ENCODE measurements at regions not wholly inside any gene's neighbourhood (a gene's known extent, or its start where the extent isn't known, plus 50 kb on each side); places are given as distances from the start of the nearest gene placed in this dataset.

DNA sequence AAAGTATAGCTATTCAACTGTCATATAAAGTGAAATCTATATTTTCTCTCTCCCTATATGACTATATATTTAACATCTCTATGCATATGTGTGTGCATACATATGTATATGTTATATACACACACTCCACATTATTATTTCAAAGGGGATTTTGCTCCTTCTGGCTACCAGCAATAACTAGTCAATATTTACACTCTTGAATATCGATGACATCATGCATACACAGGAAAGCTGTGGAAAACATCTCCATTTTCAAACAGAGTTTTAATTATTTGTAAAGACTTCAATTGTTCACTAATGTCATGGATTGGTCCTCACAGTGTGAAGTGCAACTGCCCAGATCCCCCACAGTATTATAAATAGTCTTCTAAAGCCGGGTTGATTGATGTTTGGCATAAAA is 195.9 kb upstream of the TCF4 start:
- TF ChIP-seq, protein P1, sequence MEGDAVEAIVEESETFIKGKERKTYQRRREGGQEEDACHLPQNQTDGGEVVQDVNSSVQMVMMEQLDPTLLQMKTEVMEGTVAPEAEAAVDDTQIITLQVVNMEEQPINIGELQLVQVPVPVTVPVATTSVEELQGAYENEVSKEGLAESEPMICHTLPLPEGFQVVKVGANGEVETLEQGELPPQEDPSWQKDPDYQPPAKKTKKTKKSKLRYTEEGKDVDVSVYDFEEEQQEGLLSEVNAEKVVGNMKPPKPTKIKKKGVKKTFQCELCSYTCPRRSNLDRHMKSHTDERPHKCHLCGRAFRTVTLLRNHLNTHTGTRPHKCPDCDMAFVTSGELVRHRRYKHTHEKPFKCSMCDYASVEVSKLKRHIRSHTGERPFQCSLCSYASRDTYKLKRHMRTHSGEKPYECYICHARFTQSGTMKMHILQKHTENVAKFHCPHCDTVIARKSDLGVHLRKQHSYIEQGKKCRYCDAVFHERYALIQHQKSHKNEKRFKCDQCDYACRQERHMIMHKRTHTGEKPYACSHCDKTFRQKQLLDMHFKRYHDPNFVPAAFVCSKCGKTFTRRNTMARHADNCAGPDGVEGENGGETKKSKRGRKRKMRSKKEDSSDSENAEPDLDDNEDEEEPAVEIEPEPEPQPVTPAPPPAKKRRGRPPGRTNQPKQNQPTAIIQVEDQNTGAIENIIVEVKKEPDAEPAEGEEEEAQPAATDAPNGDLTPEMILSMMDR (conservative IDR thresholded peaks at IDR 0.05; ENCODE audit: low read depth, low read length) = no peak
- no peak for TF ChIP-seq MAZ (IDR thresholded peaks at IDR 0.05; ENCODE audit: borderline replicate concordance, low read depth, low read length)
- TF ChIP-seq, protein P2, sequence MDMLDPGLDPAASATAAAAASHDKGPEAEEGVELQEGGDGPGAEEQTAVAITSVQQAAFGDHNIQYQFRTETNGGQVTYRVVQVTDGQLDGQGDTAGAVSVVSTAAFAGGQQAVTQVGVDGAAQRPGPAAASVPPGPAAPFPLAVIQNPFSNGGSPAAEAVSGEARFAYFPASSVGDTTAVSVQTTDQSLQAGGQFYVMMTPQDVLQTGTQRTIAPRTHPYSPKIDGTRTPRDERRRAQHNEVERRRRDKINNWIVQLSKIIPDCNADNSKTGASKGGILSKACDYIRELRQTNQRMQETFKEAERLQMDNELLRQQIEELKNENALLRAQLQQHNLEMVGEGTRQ (IDR thresholded peaks at IDR 0.05; ENCODE audit: low read depth, low read length) = no peak
- TF ChIP-seq NFE2L2 (IDR thresholded peaks at IDR 0.05; ENCODE audit: low read depth, low read length) = no peak
- TF ChIP-seq SMC3 (IDR thresholded peaks at IDR 0.05; ENCODE audit: low read depth, low read length) = no peak
- TF ChIP-seq BHLHE40 (IDR thresholded peaks at IDR 0.05; ENCODE audit: low read depth, low read length) = no peak
- no peak for TF ChIP-seq POLR2A (IDR thresholded peaks at IDR 0.05; ENCODE audit: low read depth, low read length)
- no peak for TF ChIP-seq MXI1 (IDR thresholded peaks at IDR 0.05; ENCODE audit: borderline replicate concordance, low read depth, low read length)
- no peak for TF ChIP-seq RAD21 (IDR thresholded peaks at IDR 0.05; ENCODE audit: low read length)
- no peak for TF ChIP-seq MAFK (IDR thresholded peaks at IDR 0.05; ENCODE audit: low read depth, low read length)
- no peak for TF ChIP-seq RCOR1 (IDR thresholded peaks at IDR 0.05; ENCODE audit: insufficient replicate concordance, low read length)

Measured in IMR-90 (cell line).